ENCODE measurements at regions not wholly inside any gene's neighbourhood (a gene's known extent, or its start where the extent isn't known, plus 50 kb on each side); places are given as distances from the start of the nearest gene placed in this dataset.

DNA sequence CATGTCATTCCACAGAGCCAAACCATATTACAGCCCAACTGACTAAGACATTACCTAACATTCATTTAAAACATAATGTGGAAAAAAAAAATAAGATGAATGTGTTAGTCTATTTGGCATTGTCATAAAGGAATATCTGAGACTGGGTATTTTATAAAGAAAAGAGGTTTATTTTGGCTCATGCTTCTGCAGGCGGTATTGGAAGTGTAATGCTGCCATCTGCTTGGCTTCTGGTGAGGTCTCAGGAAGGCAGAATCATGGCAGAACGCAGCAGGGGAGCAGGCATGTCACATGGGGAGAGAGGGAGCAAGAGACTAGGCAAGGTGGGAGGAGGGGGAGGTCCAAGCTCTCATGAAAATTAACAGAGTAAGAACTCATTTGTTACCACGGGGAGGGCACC is 504.8 kb upstream of the LRATD1 start:
- TF ChIP-seq, protein P1, sequence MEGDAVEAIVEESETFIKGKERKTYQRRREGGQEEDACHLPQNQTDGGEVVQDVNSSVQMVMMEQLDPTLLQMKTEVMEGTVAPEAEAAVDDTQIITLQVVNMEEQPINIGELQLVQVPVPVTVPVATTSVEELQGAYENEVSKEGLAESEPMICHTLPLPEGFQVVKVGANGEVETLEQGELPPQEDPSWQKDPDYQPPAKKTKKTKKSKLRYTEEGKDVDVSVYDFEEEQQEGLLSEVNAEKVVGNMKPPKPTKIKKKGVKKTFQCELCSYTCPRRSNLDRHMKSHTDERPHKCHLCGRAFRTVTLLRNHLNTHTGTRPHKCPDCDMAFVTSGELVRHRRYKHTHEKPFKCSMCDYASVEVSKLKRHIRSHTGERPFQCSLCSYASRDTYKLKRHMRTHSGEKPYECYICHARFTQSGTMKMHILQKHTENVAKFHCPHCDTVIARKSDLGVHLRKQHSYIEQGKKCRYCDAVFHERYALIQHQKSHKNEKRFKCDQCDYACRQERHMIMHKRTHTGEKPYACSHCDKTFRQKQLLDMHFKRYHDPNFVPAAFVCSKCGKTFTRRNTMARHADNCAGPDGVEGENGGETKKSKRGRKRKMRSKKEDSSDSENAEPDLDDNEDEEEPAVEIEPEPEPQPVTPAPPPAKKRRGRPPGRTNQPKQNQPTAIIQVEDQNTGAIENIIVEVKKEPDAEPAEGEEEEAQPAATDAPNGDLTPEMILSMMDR (CRISPR knock-in tag; IDR thresholded peaks at IDR 0.05), result no peak
- TF ChIP-seq CEBPB (IDR thresholded peaks at IDR 0.05; ENCODE audit: borderline replicate concordance, low read depth, low read length) (no peak), PCBP2 (optimal IDR thresholded peaks at IDR 0.05; ENCODE audit: low read depth, low read length, poor library complexity, severe bottlenecking) (no peak), KLF6 (CRISPR knock-in tag; IDR thresholded peaks at IDR 0.05) (no peak)

Measured in HepG2 (cell line).